Spleen (tissue), 7 donors: ENCODE measurements at regions not wholly inside any gene's neighbourhood (a gene's known extent, or its start where the extent isn't known, plus 50 kb on each side); places are given as distances from the start of the nearest gene placed in this dataset.

Source experiments
- POLR2AphosphoS5 ChIP-seq, 3 donors: sonication (generic); formaldehyde crosslinking; IDR thresholded peaks; one replicate each; pipeline ENCODE4 v1.5.1; 2017; ENCODE audit warnings: antibody characterized with exemption in 3 of 3
- TF ChIP-seq, protein P1 (sequence below), 11 experiments: fragments of 200-600 bp in 7 of 11; fragments of 450-650 bp in 4 of 11; sonication (generic) in 4 of 11; IDR thresholded peaks in 8 of 11; conservative IDR thresholded peaks in 3 of 11; 1 replicate in 7 of 11; 2 replicates in 4 of 11; pipeline versions ENCODE4 v1.4.0 to v1.8.0; 2016 to 2021; ENCODE audit warnings: antibody characterized with exemption in 11 of 11, inconsistent platforms in 4 of 11, mild to moderate bottlenecking in 1 of 11
- donor health status: DM: no; HTN: no; CAD: no; lungs with moderate emphysema.
- donor health status: DM: no; HTN: no; CAD: no.
- donor health status: DM: no; HTN: no; CAD: no.

DNA sequence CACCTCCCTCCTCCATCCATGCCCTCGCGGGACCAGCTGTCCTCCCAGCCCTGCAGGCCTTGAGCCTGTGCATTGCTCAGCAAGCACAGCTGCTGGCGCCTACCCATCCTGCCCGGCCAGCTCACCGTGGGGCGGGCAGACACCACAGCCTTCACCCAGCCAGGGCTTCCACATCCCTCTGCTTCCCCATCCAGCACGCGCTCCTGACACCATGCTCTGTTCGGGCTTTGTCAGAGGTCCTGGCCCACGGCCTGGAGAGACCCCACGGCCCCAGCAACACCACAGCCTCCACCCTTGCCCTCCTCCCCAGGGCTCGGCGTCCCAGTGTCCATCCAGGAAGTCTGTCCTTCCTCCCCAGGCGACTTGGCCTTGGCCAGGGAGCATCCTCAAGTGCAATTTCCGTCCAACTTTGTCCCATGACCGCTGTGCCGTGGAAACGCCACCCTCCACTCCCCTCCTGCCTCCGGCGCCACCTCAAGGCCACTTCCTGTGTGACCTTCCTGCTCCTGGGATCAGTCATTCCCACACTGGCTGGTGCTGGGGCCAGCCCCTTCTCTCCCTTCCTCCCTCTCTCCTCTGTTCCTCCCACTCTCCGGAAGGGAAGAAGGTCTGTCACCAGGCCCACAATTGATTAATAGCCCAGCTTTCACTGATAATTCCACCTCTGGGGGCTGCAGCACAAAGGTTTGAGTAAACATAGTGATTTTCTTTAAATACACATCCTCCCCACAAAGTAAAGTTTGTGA lies 71.5 kb upstream of the SMNDC1 start:
- TF ChIP-seq, protein P1, sequence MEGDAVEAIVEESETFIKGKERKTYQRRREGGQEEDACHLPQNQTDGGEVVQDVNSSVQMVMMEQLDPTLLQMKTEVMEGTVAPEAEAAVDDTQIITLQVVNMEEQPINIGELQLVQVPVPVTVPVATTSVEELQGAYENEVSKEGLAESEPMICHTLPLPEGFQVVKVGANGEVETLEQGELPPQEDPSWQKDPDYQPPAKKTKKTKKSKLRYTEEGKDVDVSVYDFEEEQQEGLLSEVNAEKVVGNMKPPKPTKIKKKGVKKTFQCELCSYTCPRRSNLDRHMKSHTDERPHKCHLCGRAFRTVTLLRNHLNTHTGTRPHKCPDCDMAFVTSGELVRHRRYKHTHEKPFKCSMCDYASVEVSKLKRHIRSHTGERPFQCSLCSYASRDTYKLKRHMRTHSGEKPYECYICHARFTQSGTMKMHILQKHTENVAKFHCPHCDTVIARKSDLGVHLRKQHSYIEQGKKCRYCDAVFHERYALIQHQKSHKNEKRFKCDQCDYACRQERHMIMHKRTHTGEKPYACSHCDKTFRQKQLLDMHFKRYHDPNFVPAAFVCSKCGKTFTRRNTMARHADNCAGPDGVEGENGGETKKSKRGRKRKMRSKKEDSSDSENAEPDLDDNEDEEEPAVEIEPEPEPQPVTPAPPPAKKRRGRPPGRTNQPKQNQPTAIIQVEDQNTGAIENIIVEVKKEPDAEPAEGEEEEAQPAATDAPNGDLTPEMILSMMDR (IDR thresholded peaks at IDR 0.05 in 8 of 11, conservative IDR thresholded peaks at IDR 0.05 in 3 of 11) = no peak
- peak; percentile 85 to 90 (median 88) for TF ChIP-seq POLR2AphosphoS5 (IDR thresholded peaks at IDR 0.05)
